Panc1 (cell line): ENCODE measurements at regions not wholly inside any gene's neighbourhood (a gene's known extent, or its start where the extent isn't known, plus 50 kb on each side); places are given as distances from the start of the nearest gene placed in this dataset.

Experiments
- CTCF ChIP-seq: fragments of 450-650 bp; IDR thresholded peaks from 2 replicates; pipeline ENCODE4 v1.5.1; 2017; ENCODE audit warnings: mild to moderate bottlenecking
- POLR2AphosphoS5 ChIP-seq: IDR thresholded peaks from 2 replicates; pipeline ENCODE4 v1.6.1; 2012; ENCODE audit warnings: mild to moderate bottlenecking, low read depth, low read length, moderate library complexity
- REST ChIP-seq, 2 experiments: IDR thresholded peaks; 2 replicates each; pipeline ENCODE4 v1.6.1; 2011 to 2012; ENCODE audit warnings: low read depth in 2 of 2, control low read depth in 1 of 2, low read length in 1 of 2, mild to moderate bottlenecking in 1 of 2, moderate library complexity in 1 of 2; ENCODE audit not compliant: insufficient read depth in 1 of 2
- SIN3A ChIP-seq: IDR thresholded peaks from 2 replicates; pipeline ENCODE4 v1.6.1; 2012; ENCODE audit warnings: low read depth, mild to moderate bottlenecking, low read length, moderate library complexity, borderline replicate concordance; ENCODE audit not compliant: insufficient read depth

- TF ChIP-seq CTCF (no peak), POLR2AphosphoS5 (no peak), SIN3A (no peak), REST (IDR thresholded peaks at IDR 0.05; ENCODE audit: insufficient read depth in 1 of 2, low read depth in 2 of 2, low read length in 1 of 2) (no peak)
These were observed 1775.1 kb upstream of the PIK3C3 start for GRCh38 chr18:40179729-40180461.
